COLO668 (cell line): ENCODE measurements at regions not wholly inside any gene's neighbourhood (a gene's known extent, or its start where the extent isn't known, plus 50 kb on each side); places are given as distances from the start of the nearest gene placed in this dataset.
"Not testable (repeated sequence)": the region's sequence is repeated elsewhere in the genome, so short reads cannot be mapped to it uniquely, and the experiment has no call there.

Source experiments
- DNase-seq: peaks from one replicate; lab custom pipeline; 2025; ENCODE audit not compliant: unreplicated experiment; lab: John Stamatoyannopoulos, UW

DNA sequence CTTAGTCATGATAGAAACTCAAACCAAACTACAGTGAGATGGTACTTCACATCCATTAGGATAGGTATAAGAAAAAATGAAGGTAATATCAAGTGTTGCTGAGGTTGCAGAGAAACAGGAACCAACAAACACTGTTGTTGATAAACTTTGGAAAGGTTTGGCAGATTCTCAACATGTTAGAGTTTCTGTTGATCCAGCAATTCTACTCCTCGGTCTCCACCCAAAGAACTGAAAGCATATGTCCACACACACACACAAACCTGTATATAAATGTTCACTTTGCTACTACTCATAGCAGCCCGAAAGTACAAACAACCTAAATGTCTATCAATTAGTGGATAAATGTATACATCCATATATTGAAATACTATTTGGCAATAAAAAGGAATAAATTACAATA is 128.3 kb upstream of the CARMIL1 start:
- DNase-seq = no peak

DNA sequence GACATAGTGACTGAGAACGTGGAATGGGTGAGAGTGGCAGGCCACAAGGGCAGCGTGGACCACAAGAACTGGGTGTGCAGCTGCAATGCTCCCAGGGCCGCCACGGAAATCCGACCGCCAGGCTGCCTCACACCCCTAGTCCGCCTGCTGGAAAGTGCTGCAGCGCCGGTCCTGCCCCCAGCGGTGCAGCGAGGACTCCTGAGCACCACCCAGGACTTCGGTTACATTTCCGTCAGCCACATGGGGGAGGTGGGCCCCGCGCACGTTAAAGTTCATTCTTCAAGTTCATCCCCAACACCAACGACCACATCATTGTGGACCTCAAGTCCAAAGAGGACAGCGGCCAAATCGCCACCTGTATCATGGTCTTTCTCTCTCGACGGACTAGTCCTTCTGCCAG is 126.1 kb upstream of the CARMIL1 start:
- DNase-seq = no peak

DNA sequence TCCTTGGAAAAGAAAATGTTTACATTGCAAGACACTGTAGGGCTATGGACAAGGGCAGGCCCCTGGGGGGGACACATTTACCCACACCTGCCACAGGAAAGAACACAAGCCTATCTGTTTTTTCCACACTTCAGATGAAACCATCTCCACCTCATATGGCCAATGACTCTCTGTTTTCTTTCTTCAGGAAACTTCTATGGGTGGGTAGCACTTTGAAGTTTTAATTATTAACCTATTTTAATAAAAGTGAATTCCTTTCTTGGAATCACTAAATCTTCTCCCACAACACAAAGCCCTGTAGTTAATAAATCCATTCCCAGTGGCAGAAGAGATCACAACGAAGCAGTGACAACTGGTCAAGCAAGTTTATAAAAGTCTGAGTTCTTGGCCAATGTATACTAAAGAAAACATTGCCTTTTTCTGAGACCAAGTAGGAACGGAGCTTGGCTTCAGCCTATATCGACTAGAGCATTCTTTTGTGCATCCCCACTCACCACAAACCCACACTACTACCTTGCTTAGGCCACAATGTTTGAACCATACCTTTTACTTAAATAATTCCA is 125.1 kb upstream of the CARMIL1 start:
- no peak for DNase-seq

DNA sequence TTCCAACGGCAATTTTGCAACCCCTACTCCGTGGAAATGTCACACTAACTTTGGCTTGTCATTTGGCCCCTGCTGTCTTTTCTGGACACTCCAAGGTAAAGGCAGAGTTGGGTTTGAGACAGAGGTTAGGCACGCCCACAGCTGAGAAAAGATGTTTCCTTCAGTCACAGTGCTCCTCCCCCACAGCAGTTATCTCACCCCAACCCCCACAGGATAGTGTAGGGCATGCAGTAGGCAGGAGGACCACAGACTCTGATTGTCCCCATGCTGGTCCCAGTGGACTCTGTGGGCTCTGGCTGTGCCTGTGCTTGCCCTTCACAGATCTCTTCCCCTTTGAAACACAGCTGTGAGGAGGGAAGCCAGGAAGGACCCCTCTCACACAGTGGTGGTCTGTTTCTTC is 124.0 kb upstream of the CARMIL1 start:
- DNase-seq = no peak

DNA sequence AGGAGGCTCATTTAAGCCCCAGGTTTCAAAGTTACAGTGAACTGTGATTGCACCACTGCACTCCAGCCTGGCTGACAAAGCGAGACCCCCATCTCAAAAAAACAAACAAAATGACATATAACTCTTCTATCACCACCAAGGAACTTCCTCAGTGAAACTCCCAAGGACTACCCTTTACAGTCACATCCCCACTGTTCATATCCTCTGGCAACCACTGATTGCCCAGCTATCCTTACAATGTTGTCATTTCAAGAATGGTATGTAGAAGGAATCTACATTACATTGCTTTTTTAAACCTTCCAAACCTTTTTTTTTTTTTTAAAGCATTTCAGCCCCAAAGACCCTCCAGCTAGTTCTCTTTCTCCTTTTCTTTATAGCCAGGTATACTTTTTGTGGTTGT is 123.1 kb upstream of the CARMIL1 start:
- no peak for DNase-seq

DNA sequence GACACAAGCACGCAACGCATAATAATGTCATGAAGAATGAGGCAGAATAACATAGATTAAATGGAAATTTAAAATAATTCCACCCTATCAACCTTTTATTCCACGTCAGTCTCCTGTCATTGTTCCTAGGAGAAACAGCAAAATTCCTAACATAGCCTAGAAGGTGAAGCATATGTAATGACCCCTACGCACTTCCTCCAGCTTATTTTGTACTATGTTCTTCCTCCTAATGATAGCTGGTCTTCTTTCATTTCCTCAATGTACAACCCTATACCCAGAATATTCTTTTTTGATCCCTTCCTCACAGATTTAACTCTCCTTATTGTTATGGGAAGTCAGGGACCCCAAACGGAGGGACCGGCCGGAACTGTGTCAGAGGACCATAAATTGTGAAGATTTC is 122.0 kb upstream of the CARMIL1 start:
- DNase-seq = no peak

DNA sequence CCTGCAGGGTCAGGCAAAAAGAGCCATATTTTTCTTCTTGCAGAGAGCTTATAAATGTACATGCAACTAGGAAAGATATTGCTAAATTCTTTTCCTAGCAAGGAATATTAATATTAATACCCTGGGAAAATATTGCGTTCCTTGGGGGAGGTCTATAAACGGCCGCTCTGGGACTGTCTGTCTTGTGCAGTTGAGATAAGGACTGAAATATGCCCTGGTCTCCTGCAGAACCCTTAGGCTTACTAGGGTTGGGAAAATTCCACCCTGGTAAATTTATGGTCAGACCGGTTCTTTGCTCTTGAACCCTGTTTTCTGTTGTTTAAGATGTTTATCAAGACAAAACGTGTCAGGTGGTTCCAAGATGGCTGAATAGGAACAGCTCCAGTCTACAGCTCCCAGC is 121.3 kb upstream of the CARMIL1 start:
- no peak for DNase-seq

DNA sequence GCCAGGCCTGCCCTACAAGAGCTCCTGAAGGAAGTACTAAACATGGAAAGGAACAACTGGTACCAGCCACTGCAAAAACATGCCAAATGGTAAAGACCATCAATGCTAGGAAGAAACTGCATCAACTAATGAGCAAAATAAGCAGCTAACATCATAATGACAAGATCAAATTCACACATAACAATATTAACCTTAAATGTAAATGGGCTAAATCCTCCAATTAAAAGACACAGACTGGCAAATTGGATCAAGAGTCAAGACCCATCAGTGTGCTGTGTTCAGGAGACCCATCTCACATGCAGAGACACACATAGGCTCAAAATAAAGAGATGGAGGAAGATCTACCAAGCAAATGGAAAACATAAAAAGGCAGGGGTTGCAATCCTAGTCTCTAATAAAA is 119.0 kb upstream of the CARMIL1 start:
- not testable (repeated sequence) for DNase-seq

DNA sequence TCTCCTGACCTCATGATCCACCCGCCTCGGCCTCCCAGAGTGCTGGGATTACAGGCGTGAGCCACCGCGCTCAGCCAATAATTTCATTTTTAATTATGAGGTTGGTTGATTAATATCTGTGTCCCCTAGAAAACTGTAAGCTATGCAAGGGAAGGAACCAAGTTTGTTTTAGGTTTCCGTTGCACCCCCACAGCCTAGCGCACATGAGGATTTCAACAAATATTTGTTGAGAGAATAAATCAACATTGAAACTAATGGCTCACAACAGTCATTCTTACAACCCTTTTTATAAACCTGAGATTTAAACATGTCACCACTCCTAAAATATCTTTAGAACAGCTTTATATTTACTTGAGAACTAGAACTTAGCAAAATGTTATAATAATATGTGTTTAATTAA is 114.0 kb upstream of the CARMIL1 start:
- peak; percentile 18 for DNase-seq

DNA sequence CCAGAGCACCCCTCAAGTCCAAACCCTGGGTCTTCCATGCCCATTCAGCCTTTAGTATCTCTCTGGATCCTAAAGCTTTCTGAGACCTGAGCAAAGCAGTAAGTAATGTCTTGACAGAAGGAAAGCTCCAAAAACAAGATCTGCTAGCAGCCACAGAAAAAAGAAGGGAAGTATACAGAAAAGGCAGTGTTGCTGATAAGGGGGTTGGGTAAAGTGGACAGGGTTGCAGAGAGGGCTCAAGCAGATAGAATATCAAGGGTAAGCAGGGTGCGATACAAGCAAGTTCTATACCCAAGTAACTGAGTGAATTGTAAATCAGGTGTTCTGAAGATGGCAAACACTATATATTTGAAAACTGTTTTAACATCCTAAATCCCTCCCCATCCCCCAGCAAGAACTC is 113.4 kb upstream of the CARMIL1 start:
- no peak for DNase-seq

DNA sequence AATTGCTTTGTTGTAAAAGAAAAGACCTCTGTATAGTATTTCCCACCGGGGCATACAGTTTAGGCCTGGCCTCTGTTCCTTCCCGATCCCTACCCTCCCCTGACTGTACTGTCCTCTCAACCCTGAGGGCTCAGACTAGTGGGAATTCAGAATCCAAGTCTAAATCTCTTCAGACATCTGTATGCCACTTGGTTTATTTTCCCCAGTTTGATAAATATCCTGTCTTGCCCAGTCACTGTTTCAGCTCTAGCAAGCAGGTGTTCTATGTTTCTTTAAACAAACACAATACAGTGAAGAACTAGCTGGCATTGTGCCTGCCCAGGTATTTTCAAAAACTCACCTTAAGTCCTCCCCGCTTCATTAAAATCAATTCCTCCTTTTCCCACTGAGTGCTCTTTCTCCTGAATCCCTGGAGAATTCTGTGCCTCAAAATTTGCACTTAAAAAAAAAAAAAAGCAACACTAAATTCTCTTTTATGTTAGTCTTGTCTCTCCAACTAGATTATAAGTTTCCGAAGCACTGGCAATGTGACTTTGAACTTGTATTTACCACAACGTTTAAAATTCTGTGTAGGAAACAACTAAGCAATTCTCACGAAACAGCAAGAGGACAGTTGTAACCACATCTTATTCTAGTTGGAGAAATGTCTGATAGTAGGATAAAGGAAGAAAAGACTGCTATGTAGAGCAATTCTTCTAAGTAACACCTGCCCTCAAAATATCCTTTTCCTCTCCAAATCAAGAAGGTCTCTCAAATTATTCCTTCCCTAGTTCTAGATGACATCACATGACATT is 112.0 kb upstream of the CARMIL1 start:
- DNase-seq = peak; percentile 29

DNA sequence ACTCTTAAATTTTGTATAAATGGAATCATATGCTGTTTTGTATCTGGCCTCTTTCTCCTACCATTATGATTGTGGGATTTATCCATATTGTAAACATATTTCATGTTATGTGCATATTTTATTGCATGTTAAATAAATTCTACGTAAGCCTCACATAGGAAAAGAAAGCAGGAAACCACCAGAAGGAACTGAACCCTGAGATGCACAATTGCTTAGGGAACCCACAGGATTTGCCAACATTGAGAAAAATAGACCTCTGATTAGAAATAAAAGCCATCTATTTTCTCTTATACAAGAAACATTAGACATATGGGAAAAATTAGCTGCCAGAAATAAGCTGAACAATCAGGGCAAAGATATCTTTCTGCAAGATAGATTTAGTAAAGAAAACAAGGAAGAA is 111.2 kb upstream of the CARMIL1 start:
- no peak for DNase-seq

DNA sequence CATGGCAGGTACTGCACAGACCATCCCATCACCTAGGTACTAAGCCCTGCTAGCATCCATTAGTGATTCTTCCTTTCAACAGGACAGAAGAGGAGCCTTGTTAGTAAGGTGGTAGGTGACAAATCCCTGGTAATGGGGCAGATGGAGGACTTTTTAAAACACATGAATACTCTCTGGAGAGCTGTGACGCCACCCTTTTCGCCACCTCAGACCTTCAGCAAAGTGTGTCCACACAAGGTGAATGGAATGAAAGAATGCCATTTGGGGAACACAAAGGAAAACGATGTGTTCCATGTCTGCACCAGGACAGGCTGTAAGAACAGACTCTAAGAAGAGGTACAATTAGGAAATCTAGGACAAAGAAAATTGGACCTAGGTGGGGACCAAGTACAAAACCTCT is 110.5 kb upstream of the CARMIL1 start:
- DNase-seq = no peak

DNA sequence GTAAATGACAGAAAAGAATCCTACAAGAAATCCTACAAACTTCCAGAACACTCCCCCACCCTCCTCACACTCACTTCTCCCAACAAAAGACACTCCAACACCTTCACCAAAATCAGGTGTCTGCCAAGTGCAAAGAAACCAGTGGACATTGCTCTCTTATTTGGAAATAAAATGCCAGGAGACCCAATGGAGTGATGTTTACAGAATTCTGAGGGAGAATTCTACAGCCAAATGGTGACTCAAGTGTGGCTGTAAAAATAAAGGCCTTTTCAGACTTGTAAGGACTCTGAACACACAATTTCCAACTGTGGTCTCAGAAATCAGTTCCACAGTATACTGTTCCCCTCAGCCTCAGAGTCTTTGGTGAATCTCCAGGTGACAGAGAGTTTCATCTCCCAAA is 109.6 kb upstream of the CARMIL1 start:
- no peak for DNase-seq

DNA sequence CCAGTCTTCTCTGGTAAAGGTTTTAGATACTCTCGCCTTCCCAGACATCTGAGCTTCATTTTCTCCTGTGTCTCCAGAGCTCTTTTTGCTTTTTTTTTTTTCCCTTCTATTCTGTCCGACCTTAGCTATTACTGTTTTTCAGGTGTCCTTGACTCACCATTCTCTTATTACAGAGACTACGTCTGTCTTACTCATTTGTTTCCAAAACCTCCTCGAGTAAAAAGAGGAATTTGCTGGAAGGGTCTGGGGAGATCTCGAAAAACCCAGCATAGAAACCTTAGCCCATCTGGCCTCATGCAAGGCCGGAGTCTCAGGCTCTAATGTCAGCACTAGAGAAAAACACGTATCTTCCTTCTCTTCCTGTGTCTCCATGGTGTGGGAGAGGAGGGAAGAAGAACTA is 109.2 kb upstream of the CARMIL1 start:
- no peak for DNase-seq

DNA sequence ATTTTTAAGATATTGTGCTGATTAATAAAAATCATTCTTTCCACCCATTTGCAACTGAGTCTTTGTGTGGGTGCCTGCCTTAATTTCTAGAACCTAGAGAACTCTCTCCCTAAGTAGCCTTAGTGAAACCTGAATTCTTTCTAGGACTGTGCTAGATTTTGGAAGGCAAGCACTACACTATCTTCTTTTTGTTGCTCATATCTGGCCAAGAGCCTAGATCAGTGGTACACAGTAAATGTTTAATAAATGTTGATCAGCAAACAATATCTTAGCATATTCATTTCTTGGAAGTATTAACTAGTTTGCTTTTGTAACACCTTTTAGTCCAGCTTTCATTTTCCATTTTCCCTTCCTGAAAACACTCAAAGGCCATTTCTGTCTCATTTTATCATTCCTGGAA is 108.5 kb upstream of the CARMIL1 start:
- DNase-seq = no peak

DNA sequence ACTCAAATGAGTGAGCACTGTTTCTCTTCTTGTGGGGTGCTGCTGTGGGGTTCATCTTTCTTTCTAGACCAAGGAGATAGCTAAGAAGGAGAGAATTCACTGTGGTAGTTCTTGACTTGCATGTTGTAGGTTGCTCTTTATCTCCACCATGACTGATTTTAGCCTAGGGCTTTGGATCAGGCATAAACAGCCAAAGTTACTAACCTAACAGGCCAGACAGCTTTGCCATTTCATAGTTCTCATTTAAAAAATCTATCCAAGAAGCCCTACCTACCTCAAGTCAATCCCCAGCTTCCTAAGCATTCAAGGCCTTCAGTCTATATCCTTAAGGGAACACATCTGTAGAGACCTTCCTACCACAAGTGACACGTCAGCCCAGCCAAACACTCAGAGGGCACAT is 107.9 kb upstream of the CARMIL1 start:
- DNase-seq = no peak

DNA sequence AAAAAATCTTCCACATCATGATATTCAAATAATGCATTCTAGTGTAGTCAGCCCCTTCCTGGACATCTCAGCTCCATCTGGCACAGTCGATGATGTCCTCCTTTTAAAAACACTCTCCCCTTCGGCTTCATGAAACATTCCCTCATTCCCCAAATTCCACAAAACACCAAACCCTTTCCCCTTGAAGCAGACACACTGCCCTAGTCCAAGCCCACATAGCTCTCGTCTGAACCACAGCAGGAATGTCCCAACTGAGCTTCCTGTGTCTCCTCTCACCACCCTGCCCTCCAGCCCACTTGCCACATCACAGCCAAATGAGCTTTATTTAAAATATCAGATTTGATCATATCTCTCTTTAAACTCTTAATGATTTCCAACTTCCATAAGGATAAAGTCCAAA is 106.4 kb upstream of the CARMIL1 start:
- DNase-seq = no peak

DNA sequence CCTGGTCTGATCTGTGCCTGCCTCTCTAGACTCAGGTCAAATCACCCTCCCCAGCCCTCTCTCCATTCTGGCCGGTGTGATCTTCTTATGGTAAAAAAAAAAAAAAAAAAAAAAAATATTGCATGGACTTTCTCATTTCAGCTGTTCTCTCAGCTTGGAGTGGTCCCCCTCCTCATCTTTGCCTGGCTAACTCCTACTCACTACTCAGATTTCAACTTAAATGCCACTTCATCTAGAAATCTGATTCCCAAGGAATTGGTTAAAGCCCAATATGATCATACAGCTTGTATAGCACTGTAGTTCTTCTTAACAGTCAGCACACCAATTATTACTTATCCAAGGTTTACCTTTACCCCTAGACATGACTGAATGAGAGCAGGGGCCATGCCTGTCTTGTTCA is 105.9 kb upstream of the CARMIL1 start:
- no peak for DNase-seq

DNA sequence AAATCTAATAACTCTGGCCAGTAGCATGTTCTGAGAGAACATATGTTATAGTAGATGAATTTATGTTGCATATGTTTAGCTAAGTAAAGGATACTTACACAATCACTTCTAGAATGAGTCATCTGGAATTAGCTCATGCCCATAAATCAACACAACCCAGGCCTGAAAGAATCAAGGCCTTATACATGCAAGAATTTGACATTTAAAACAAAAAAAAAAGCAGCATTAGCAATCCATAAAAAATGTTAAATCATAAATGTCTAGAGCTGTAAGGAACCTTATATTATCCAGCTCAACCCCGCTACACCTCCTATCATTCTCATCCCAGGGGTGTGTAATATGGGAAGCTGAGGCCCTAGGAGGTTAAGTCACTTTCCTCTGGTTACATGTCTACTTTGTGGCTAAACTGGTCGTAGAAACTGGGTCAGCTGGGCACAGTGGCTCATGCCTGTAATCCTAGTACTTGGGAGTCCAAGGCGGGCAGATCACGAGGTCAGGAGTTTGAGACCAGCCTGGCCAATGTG is 105.2 kb upstream of the CARMIL1 start:
- DNase-seq = peak; percentile 24

DNA sequence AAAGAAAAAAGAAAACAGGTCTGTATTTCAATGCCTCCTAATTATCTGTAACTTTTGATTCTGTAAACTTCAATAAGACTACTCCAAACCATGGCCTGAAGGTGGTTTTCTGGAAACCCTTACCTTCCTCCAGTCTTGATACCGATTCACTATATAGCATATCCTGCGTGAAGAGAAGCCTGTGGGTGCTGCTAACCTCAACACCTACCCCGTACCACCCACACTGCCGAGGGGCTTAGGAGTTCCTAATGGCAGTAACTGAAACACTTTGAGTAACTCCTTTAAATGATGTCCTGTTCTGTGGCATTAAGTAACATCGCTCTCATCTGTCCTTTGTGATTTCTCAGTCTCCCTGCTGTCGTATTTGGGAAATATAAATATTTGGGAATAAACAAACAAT is 104.5 kb upstream of the CARMIL1 start:
- DNase-seq = no peak

DNA sequence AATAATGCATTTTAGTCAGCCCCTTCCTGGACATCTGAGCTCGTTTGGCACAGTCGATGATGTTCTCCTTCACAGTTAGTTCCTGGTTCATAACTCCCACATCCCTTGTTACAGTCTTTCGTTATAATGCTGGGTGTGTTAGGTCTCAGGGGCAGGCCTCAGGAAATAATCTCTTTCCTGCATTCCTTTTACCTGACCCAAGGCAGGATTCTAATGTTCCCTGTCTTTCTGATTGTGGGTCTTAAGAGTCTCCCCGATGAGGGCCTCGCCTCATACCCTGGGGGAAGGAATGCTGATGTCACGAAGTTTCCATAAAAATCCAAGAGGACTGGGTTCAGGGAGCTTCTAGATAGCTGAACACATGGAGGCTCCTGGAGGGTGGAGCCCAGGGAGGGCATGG is 104.0 kb upstream of the CARMIL1 start:
- DNase-seq = no peak

DNA sequence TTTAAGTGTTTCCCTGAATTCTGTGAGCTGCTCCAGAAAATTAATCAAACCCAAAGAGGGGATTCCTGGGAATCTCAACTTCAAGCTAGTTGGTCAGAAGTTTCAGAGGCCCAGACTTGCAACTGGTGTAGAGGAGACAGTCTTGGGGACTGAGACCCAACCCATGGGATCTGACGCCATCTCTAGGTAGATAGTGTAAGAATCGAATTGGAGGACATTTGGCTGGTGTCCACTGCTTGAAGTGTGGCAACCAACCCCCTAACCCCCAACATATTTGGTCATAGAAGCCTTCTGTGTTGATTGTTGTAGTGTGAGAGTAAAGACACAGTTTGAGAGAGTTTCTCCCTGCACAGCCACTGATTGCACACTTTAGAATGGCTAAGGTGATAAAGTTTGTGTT is 103.5 kb upstream of the CARMIL1 start:
- DNase-seq = no peak
